GM12801 (cell line): ENCODE measurements at regions not wholly inside any gene's neighbourhood (a gene's known extent, or its start where the extent isn't known, plus 50 kb on each side); places are given as distances from the start of the nearest gene placed in this dataset.

Experiments
- TF ChIP-seq, protein P1 (sequence below): IDR thresholded peaks from one replicate; pipeline ENCODE4 v1.5.1; 2011; ENCODE audit warnings: control low read depth; ENCODE audit not compliant: insufficient read length; ENCODE audit errors: extremely low read depth

- TF ChIP-seq, protein P1, sequence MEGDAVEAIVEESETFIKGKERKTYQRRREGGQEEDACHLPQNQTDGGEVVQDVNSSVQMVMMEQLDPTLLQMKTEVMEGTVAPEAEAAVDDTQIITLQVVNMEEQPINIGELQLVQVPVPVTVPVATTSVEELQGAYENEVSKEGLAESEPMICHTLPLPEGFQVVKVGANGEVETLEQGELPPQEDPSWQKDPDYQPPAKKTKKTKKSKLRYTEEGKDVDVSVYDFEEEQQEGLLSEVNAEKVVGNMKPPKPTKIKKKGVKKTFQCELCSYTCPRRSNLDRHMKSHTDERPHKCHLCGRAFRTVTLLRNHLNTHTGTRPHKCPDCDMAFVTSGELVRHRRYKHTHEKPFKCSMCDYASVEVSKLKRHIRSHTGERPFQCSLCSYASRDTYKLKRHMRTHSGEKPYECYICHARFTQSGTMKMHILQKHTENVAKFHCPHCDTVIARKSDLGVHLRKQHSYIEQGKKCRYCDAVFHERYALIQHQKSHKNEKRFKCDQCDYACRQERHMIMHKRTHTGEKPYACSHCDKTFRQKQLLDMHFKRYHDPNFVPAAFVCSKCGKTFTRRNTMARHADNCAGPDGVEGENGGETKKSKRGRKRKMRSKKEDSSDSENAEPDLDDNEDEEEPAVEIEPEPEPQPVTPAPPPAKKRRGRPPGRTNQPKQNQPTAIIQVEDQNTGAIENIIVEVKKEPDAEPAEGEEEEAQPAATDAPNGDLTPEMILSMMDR = no peak
Observed at GRCh38 chr12:128007250-128007649, 259.7 kb upstream of the TMEM132C start.

GRCh38 chr12:128008341-128008740 lies 258.6 kb upstream of the TMEM132C start:
- TF ChIP-seq, protein P1 = no peak

GRCh38 chr12:128009108-128009507 lies 257.9 kb upstream of the TMEM132C start:
- TF ChIP-seq, protein P1 = no peak

DNA sequence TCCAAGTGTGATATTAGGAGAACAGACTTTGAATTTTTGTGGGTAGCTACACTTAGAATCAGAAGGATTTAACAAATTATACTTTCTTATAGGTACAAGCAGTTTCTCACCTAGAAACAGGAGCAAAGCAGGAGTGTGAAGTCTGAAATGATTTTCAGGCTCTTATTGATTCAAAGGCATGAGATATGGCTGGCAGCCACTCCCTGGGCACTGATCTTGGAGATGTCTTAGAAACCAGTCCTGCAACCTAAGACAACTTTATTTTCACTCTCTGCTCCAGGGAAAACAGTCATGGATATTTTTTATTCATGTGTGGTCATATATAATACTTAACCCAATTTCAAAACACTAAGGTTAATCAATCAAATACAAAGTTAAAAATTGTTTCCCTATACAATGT lies 254.9 kb upstream of the TMEM132C start:
- TF ChIP-seq, protein P1 = no peak

GRCh38 chr12:128015276-128015675 lies 251.7 kb upstream of the TMEM132C start:
- TF ChIP-seq, protein P1 = no peak

- TF ChIP-seq, protein P1 = no peak
Observed at GRCh38 chr12:128018067-128018466, 248.9 kb upstream of the TMEM132C start.

DNA sequence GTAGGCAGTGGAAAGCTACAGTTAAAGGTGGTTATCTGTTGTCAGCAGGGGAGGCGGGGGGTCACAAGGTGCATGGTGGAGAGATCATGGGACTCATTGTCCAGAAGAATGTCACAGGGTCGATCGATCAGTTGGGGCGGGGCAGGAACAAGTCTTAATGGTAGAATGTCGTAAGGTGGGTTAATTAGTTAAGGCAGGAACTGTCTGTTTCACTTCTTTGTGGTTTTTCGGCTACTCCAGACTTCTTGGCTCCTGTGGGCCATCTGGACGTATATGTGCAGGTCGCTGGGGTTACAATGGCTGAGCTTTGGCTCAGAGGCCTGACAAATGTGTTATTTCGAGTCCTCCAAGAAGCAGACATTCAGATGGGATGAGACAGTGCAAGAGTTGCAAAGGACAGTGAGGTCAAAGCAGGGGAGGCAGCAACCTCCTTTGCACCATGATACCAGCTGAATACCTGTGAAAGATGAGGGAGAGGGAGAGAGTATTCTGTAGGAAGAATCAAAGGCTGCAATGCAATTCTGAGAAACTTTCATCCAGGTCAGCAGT lies 246.9 kb upstream of the TMEM132C start:
- TF ChIP-seq, protein P1 = no peak
